Mucosa of descending colon (tissue), 3 donors: ENCODE measurements at regions not wholly inside any gene's neighbourhood (a gene's known extent, or its start where the extent isn't known, plus 50 kb on each side); places are given as distances from the start of the nearest gene placed in this dataset.
"Not testable (repeated sequence)": the region's sequence is repeated elsewhere in the genome, so short reads cannot be mapped to it uniquely, and the experiment has no call there.

Source experiments
- ATAC-seq: fragments of 200-7000 bp; cut with Tn5 transposase; one replicate; pipeline ENCODE4 v1.9.1; 2020; ENCODE audit warnings: mild to moderate bottlenecking, moderate library complexity
- DNase-seq, 3 donors: peaks; one replicate each; pipeline ENCODE4 v3.0.0-alpha.2; 2020
- H3K36me3 ChIP-seq: fragments of 200-600 bp; one replicate; pipeline ENCODE4 v1.8.0; 2021; ENCODE audit warnings: low read depth, mild to moderate bottlenecking
- H3K4me1 ChIP-seq: fragments of 200-600 bp; one replicate; pipeline ENCODE4 v1.8.0; 2021; ENCODE audit warnings: low read depth, mild to moderate bottlenecking
- H3K4me3 ChIP-seq: fragments of 200-600 bp; one replicate; pipeline ENCODE4 v1.8.0; 2021; ENCODE audit warnings: mild to moderate bottlenecking
- H3K9me3 ChIP-seq: fragments of 200-600 bp; one replicate; pipeline ENCODE4 v1.8.0; 2021; ENCODE audit warnings: mild to moderate bottlenecking
- intact Hi-C, 2 donors: fragments of 100-400 bp; cut with DNase I in 1 of 2; cut with micrococcal nuclease in 1 of 2; formaldehyde crosslinking; loops; one replicate each; pipeline versions ENCODE4 v1.11.0 to v1.11.1; 2022; cut with DNase I, micrococcal nuclease
- TF ChIP-seq, protein P1 (sequence below): fragments of 200-600 bp; IDR thresholded peaks from one replicate; pipeline ENCODE4 v1.8.0; 2022; ENCODE audit warnings: antibody characterized with exemption, mild to moderate bottlenecking
- donor health status: DM: no; HTN: no; CAD: no; lungs with moderate emphysema.
- donor health status: DM: no; HTN: no; CAD: no.
- donor health status: DM: no; HTN: yes; CAD: no.

DNA sequence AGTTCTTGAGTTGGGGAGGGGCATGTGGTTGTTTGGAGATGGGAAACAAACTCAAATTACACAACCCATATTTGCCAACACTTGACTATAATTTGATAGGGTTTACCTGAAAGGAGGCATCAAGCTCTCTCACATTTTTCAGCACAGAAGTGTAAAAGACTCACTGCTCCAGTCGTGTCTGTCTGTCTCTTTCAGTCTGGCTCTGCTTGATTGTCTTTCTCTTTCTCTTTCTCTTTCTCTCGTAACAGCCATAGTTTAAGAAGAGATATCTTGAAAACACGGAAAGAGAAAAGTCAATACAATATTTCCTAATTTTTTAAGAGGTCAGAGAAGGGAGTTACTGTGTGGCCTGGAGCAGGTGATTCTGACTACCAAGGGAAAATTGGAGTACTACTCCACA lies 413.6 kb upstream of the CXorf51A start:
- TF ChIP-seq, protein P1, sequence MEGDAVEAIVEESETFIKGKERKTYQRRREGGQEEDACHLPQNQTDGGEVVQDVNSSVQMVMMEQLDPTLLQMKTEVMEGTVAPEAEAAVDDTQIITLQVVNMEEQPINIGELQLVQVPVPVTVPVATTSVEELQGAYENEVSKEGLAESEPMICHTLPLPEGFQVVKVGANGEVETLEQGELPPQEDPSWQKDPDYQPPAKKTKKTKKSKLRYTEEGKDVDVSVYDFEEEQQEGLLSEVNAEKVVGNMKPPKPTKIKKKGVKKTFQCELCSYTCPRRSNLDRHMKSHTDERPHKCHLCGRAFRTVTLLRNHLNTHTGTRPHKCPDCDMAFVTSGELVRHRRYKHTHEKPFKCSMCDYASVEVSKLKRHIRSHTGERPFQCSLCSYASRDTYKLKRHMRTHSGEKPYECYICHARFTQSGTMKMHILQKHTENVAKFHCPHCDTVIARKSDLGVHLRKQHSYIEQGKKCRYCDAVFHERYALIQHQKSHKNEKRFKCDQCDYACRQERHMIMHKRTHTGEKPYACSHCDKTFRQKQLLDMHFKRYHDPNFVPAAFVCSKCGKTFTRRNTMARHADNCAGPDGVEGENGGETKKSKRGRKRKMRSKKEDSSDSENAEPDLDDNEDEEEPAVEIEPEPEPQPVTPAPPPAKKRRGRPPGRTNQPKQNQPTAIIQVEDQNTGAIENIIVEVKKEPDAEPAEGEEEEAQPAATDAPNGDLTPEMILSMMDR: no peak
- intact Hi-C loops: no loop called here
- H3K4me1 ChIP-seq: no peaks in the 10 kb centered on the region
- no peak overlapping the region for H3K4me3 ChIP-seq
- H3K9me3 ChIP-seq: no peaks in the 10 kb centered on the region
- ATAC-seq (no peak), DNase-seq (no peak)
- no peaks in the 10 kb centered on the region for H3K36me3 ChIP-seq

DNA sequence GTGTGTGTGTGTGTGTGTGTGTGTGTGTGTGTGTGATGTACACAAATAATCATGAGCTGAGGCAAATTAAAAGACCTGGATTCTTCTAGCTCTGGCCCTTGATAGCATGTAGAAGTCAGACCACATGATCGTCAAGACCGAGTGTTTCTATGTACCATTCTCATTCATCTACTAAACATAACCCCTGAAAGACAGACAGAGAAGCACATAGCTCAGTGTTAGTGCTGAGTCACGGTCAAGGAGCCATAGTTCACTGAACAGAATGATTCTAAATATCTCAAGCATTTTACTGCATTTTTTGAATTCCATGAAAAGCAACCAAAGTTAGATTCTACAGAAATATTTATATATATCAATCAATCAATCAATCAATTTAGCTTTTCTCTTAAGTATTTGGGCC lies 412.3 kb upstream of the CXorf51A start:
- DNase-seq: no peak
- Histone ChIP-seq H3K9me3 (no peaks in the 10 kb centered on the region), H3K36me3 (no peaks in the 10 kb centered on the region), H3K4me1 (no peaks in the 10 kb centered on the region), H3K4me3 (no peak overlapping the region)
- intact Hi-C loops: no loop called here
- TF ChIP-seq, protein P1: no peak
- ATAC-seq: no peak

DNA sequence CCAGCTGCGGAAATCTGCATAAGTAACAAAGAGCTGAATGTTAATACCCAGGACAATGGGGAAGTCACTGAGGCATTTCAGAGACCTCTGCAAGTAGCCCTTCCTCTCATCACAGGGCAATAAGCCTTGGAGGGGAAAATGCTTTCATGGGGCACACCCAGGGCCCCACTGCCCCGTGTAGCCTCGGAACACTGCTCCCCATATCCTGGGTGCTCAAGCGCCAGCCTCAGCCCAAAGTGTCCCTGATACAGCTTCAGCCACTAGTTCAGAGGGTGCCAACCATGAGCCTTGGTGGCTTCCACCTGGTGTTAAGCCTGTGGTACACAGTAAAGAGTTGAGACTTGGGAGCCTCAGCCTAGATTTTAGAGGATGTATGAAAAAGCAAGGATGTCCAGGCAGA lies 402.8 kb upstream of the CXorf51A start:
- Histone ChIP-seq H3K36me3 (no peaks in the 10 kb centered on the region), H3K4me3 (no peak overlapping the region), H3K9me3 (no peaks in the 10 kb centered on the region), H3K4me1 (no peaks in the 10 kb centered on the region)
- DNase-seq: no peak
- ATAC-seq: no peak
- TF ChIP-seq, protein P1: no peak
- intact Hi-C loops: no loop called here

DNA sequence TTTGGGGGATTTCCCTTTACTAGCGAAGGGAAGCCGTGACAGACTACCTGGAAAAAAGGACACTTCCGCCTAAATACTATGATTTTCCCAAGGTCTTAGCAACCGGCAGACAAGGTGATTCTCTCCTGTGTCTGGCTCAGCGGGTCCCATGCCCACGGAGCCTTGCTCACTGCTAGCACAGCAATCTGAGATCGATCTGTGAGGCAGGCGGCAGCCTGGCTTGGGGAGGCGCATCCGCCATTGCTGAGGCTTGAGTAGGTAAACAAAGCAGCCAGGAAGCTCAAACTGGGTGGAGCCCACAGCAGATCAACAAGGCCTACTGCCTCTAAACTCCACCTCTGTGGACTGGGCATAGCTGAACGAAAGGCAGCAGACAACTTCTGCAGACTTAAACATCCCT lies 385.9 kb upstream of the CXorf51A start:
- H3K36me3 ChIP-seq, DNase-seq, H3K4me3 ChIP-seq, H3K4me1 ChIP-seq, ATAC-seq, intact Hi-C loops, H3K9me3 ChIP-seq: not testable (repeated sequence)

DNA sequence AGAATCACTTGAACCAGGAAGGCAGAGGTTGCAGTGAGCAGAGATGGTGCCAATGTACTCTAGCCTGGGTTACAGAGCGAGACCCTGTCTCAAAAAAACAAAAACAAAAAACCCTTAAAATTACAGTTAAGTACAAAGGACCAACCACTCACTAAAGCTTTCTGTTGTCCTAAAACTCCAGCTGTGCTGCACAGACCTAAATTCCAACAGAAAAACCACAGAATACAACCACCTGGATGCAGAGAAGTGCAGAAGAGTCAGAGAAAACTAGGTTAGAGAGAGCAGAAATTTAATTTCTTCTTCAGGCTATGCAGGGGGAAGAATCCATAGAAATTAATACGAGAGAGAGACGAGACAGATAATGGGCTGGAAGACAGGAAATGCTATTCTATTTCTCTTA lies 376.8 kb upstream of the CXorf51A start:
- H3K36me3 ChIP-seq: no peaks in the 10 kb centered on the region
- TF ChIP-seq, protein P1: no peak
- ATAC-seq (no peak), DNase-seq (no peak)
- no peaks in the 10 kb centered on the region for H3K4me1 ChIP-seq
- intact Hi-C loops: no loop called here
- no peak overlapping the region for H3K4me3 ChIP-seq
- peaks cover 3% of the 10 kb centered on the region for H3K9me3 ChIP-seq

DNA sequence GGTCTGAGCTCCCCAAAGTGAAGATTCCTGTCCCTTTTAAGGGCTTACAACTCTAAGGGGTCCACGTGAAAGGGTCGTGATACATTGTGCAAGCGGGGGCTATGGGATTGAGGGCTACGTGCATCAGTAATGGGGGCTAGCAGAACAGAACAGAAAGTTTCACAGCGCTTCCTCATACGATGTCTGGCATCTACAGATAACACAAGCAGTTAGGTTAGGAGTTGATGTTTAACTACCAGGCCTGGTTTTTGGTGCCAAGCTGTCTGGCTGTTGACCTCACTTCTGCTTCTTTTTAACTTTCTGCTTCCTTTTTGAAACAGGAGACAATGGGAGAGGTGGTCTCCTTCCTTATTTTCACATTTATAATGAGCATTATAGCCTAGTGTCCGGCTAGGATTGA lies 368.6 kb upstream of the CXorf51A start:
- intact Hi-C loops: no loop called here
- DNase-seq (no peak), ATAC-seq (no peak)
- H3K9me3 ChIP-seq: peaks cover 2% of the 10 kb centered on the region
- no peaks in the 10 kb centered on the region for H3K4me1 ChIP-seq
- H3K4me3 ChIP-seq: no peak overlapping the region
- no peaks in the 10 kb centered on the region for H3K36me3 ChIP-seq
- TF ChIP-seq, protein P1: no peak
